AG09319 (cell line): ENCODE measurements at regions not wholly inside any gene's neighbourhood (a gene's known extent, or its start where the extent isn't known, plus 50 kb on each side); places are given as distances from the start of the nearest gene placed in this dataset.
A peak's percentile ranks its signal among the peaks of the same experiment; 100 is the strongest.

Experiments used
- DNase-seq: peaks from one replicate; pipeline ENCODE4 v3.0.0-alpha.2; 2010; ENCODE audit warnings: low read depth; ENCODE audit errors: extremely low read depth
- TF ChIP-seq, protein P1 (sequence below): IDR thresholded peaks from 2 replicates; pipeline ENCODE4 v1.5.1; 2011; ENCODE audit warnings: low read depth, mild to moderate bottlenecking, inconsistent platforms, low read length, moderate library complexity

- TF ChIP-seq, protein P1, sequence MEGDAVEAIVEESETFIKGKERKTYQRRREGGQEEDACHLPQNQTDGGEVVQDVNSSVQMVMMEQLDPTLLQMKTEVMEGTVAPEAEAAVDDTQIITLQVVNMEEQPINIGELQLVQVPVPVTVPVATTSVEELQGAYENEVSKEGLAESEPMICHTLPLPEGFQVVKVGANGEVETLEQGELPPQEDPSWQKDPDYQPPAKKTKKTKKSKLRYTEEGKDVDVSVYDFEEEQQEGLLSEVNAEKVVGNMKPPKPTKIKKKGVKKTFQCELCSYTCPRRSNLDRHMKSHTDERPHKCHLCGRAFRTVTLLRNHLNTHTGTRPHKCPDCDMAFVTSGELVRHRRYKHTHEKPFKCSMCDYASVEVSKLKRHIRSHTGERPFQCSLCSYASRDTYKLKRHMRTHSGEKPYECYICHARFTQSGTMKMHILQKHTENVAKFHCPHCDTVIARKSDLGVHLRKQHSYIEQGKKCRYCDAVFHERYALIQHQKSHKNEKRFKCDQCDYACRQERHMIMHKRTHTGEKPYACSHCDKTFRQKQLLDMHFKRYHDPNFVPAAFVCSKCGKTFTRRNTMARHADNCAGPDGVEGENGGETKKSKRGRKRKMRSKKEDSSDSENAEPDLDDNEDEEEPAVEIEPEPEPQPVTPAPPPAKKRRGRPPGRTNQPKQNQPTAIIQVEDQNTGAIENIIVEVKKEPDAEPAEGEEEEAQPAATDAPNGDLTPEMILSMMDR: no peak
- DNase-seq: no peak
These were observed 107.8 kb upstream of the OXGR1 start for GRCh38 chr13:97101912-97102708.

DNA sequence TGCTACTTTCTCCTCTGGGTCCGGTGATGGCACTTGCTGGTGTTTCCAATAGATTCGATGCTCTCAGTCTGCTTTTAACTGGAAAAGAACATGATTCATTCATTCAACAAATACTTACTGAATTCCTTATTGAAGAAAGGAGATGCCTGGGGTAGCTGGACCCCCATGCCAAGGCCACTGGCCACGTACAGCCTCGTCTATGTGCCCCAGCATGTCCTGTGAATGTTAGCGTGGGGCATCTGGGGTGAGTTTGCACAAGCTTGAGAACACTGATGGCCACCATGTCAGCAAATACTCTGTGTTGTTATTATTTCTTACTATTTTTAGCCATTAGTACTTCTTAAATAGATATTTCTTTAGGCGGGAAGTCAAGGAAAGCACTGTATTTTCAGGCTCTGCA, 112.0 kb upstream of the OXGR1 start:
- DNase-seq: no peak
- TF ChIP-seq, protein P1: no peak

GRCh38 chr13:97107815-97108529, 113.7 kb upstream of the OXGR1 start:
- DNase-seq: no peak
- TF ChIP-seq, protein P1: no peak

GRCh38 chr13:97108530-97108900, 113.6 kb upstream of the MBNL2 start:
- DNase-seq: no peak
- TF ChIP-seq, protein P1: no peak

DNA sequence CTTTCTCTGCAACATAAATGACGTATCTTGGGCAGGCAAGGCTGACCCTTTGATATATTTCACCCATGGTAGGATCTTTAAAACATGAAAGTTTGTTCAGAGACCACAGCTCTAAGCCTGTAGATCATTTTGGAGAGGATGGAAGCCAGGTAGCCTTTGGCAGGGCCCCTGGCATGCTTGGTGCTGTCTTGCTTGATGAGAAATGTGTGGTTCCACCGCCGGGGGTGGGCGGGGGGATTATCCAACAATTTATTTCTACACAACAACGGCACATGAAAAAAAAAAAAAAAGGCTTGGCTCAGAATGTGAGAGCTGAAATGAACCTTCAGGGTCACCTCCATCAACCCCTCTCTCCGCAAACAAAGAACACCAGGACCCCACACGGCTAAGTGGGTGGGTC, 112.9 kb upstream of the MBNL2 start:
- DNase-seq: no peak
- TF ChIP-seq, protein P1: no peak

- TF ChIP-seq, protein P1: peak; percentile 78
- DNase-seq: peak; percentile 64
These were observed 112.2 kb upstream of the MBNL2 start for GRCh38 chr13:97109841-97110492.

DNA sequence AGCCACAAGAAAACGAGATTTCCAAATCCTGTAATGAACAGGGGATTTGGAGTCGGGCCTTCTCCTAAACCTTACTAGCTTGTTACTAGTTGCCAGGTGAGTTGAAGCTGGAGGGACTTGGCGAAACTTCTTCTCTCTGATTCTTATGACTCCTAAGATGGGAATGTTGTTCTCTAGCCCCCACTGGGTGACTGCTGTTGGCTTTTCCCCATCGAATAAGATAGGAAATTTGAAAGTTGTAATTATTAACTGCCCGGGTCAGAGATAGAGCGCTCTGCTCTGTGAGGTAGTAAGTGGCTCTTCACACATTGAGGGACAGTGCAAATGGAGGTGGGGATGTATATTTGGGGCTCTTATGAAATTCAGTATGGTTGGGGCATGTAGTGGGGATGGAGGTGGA, 111.2 kb upstream of the MBNL2 start:
- TF ChIP-seq, protein P1: no peak
- no peak for DNase-seq
